ENCODE measurements at regions not wholly inside any gene's neighbourhood (a gene's known extent, or its start where the extent isn't known, plus 50 kb on each side); places are given as distances from the start of the nearest gene placed in this dataset.
"Not testable (repeated sequence)": the region's sequence is repeated elsewhere in the genome, so short reads cannot be mapped to it uniquely, and the experiment has no call there.

DNA sequence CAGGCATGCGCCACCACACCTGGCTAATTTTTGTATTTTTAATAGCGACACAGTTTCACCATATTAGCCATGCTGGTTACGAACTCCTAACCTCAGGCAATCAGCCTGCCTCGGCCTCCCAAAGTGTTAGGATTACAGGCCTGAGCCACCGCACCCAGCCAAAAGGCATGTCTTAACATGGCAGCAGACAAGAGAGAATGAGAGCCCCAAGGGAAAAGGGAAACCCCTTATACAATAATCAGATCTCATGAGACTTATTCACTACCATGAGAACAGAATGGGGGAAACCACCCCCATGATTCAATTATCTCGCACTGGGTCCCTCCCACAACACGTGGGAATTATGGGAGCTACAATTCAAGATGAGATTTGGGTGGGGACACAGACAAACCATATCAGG lies 65.9 kb upstream of the ELK3 start:
- not testable (repeated sequence) for TF ChIP-seq EZH2 (IDR thresholded peaks at IDR 0.05; ENCODE audit: low read depth, unreplicated experiment)
- TF ChIP-seq, protein P1, sequence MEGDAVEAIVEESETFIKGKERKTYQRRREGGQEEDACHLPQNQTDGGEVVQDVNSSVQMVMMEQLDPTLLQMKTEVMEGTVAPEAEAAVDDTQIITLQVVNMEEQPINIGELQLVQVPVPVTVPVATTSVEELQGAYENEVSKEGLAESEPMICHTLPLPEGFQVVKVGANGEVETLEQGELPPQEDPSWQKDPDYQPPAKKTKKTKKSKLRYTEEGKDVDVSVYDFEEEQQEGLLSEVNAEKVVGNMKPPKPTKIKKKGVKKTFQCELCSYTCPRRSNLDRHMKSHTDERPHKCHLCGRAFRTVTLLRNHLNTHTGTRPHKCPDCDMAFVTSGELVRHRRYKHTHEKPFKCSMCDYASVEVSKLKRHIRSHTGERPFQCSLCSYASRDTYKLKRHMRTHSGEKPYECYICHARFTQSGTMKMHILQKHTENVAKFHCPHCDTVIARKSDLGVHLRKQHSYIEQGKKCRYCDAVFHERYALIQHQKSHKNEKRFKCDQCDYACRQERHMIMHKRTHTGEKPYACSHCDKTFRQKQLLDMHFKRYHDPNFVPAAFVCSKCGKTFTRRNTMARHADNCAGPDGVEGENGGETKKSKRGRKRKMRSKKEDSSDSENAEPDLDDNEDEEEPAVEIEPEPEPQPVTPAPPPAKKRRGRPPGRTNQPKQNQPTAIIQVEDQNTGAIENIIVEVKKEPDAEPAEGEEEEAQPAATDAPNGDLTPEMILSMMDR (conservative IDR thresholded peaks at IDR 0.05; ENCODE audit: low read depth in 2 of 2) = not testable (repeated sequence)
- TF ChIP-seq, protein P2, sequence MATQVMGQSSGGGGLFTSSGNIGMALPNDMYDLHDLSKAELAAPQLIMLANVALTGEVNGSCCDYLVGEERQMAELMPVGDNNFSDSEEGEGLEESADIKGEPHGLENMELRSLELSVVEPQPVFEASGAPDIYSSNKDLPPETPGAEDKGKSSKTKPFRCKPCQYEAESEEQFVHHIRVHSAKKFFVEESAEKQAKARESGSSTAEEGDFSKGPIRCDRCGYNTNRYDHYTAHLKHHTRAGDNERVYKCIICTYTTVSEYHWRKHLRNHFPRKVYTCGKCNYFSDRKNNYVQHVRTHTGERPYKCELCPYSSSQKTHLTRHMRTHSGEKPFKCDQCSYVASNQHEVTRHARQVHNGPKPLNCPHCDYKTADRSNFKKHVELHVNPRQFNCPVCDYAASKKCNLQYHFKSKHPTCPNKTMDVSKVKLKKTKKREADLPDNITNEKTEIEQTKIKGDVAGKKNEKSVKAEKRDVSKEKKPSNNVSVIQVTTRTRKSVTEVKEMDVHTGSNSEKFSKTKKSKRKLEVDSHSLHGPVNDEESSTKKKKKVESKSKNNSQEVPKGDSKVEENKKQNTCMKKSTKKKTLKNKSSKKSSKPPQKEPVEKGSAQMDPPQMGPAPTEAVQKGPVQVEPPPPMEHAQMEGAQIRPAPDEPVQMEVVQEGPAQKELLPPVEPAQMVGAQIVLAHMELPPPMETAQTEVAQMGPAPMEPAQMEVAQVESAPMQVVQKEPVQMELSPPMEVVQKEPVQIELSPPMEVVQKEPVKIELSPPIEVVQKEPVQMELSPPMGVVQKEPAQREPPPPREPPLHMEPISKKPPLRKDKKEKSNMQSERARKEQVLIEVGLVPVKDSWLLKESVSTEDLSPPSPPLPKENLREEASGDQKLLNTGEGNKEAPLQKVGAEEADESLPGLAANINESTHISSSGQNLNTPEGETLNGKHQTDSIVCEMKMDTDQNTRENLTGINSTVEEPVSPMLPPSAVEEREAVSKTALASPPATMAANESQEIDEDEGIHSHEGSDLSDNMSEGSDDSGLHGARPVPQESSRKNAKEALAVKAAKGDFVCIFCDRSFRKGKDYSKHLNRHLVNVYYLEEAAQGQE (IDR thresholded peaks at IDR 0.05; ENCODE audit: unreplicated experiment) = not testable (repeated sequence)
